Stimulated activated CD8-positive, alpha-beta memory T cell treated with anti-CD3 and anti-CD28 coated beads, Interleukin-15, amount 100 ng/mL, for 48 hours (primary cell): ENCODE measurements at regions not wholly inside any gene's neighbourhood (a gene's known extent, or its start where the extent isn't known, plus 50 kb on each side); places are given as distances from the start of the nearest gene placed in this dataset.

ENCODE experiments used
- DNase-seq, 2 donors: peaks; one replicate each; pipeline ENCODE4 v3.0.0-alpha.2; 2020; ENCODE audit warnings: low read depth in 2 of 2

DNA sequence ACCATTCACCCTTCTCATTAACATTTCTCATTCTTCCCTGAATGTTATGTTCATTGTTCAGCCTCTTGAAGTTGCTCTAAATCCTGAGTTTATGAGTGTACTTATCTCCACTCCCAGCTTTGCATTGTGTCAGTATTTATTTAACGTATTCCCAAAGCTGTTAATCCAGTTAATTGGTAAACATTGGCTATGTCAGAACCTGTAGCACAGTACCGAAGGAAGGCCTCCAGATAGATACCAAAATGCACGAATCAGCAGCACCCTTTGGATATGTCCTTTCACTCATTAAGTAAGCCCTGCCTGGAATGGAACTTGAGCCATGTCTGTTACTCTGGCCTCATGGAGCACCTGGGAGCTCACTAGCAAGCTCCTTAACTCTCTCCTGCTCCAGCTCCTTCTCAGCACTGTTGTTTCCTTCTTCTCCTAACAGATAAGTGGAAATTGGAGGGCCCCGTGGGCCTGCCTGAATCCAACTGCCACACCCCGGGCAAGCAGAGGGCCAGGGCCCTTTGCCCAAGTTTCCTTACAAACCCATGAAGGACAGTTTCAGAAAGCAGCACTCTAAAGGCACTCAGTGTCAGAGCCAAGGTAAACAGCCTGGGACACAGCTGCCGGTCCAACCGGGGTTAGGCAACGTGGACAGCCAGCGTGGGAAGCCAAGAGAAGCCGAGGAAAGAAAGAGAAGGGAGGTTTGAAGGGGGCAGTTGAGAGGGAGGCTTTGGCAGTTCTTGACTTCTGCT, 155.0 kb upstream of the SERP2 start:
- DNase-seq, result no peak

GRCh38 chr13:44219577-44220548, 153.8 kb upstream of the SERP2 start:
- no peak for DNase-seq

GRCh38 chr13:44220948-44221347, 152.7 kb upstream of the SERP2 start:
- DNase-seq, result no peak

GRCh38 chr13:44221657-44222056, 152.0 kb upstream of the SERP2 start:
- no peak for DNase-seq

DNA sequence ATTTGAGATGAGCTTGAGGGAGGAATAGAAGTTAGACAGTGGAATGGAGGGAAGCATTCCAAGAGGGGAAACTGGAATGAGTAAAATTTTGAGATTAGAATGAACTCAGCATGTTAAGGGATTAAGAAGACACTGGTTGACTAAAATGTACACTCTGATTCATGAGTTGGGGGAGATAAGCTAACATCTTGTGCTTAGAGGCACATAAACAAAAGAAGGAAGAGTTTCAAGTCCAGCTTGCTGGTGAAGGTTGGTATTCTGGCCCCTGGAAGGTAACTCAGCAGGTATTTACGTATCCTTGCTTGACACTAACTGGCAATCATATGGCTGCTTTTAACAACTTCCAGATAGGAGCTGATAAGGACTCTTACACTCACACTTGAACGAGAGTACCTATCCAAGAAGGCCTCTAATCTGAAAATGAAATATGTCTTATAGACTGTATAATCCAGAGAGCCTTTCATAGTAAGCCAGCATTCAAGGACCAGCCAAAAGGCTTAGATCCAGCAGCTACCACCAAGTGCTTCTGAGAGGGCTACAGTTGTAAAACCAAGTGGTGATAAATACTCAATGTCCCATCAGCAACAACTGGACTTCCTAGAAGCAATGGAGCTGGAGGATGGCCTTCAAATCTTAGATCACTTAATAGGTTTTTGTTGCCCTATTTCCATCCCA, 149.7 kb upstream of the SERP2 start:
- DNase-seq, result no peak

DNA sequence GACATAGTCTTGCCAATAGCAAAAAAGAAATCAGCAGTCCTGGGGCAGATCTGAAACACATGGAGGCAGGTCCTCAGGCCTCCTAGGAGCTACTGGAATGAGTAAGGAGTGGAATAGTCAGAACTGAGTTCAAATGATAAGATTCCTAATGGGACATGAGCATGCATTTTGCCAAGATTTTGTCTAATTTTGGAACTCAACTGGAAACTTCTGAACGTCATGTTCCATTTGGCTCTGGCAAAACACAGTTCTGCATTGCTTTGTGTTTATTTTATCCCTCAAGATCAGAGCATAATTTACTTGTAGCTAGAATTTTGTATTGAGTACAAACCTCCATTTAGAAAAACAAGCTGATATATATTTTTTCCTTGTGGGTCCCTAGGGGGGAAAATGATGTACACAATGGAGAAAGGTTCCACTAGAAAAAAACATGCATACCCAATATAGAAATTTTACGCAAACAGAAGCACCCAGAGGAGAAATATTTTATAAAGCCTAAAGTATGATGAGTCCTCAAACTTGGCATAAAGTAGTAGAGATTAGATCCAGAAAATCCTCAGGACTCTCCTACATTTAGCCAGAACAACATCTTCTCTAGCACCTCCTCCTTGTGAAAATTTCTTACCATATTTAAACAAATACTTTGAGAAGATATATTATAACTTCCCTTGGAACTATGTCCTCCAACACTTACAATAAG, 149.0 kb upstream of the SERP2 start:
- no peak for DNase-seq

- no peak for DNase-seq
These were observed 144.1 kb upstream of the SERP2 start for GRCh38 chr13:44229371-44230030.

DNA sequence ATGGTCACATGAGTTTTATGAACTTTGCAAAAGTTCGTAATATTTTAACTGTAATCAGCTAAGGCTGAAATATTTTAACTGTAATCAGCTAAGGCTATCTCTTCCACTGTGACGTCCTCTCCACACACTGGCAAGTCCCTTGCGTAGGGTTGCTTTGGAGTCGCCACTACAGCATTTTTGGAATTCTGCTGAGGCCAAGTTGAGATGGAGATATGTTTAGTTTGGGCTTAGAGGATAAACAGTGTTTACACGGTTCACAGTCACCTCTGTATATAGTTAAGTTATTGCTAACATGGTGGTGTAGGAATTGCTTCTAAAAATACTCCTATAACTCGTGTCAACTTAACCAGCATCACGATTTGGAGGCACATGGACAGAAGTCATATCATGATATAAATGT, 143.6 kb upstream of the SERP2 start:
- DNase-seq, result no peak

- no peak for DNase-seq
These were observed 142.9 kb upstream of the SERP2 start for GRCh38 chr13:44230736-44231135.

- no peak for DNase-seq
These were observed 141.7 kb upstream of the SERP2 start for GRCh38 chr13:44231786-44232516.

GRCh38 chr13:44232774-44233173, 140.8 kb upstream of the SERP2 start:
- DNase-seq, result no peak

DNA sequence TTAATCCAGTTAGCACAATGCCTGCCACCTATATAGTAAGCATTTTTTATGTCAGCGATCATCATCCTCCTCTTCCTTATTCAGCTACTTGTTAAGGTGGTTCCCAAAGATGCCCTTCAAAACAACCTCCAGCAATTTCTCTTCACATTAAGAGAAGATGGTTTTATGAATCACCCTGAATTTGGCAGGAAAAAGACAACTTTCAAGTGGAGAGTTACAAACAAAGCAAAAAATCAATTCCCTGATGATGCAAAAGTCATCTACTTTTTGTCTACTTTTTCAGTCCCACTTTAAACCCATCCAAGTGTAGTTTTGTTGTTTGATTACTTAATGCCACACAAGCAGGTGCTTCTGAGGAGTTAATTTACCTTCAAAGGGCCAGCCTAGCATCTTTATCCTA, 139.1 kb upstream of the SERP2 start:
- no peak for DNase-seq

- DNase-seq, result no peak
These were observed 137.3 kb upstream of the SERP2 start for GRCh38 chr13:44236370-44236769.

GRCh38 chr13:44236801-44237207, 136.8 kb upstream of the SERP2 start:
- no peak for DNase-seq

GRCh38 chr13:44237276-44237767, 136.3 kb upstream of the SERP2 start:
- DNase-seq, result no peak

DNA sequence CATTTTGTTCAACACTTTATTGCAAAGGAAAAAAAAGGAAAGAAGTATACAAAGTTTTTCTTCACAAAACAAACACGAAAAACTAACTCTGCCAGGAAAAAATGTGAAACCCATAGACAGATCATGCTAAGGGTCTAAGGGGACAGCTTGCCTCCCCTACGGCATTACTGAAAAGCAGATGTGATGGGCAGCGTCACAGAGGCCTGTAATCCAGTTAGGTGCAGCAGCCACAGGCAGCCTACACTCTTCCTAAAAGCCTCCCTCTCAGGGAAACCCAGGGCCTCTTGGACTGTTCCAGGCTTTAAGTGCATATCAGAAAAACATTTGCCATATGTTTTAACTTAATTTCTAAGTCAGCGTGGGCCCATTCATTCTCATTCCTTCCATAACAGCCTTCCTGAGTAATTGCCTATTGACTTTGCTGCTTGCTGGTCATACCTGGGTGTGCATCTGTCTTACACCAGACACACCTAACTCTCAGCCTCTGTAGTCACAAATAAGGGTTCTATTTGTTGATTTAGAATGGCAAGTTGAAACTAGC, 135.7 kb upstream of the SERP2 start:
- no peak for DNase-seq

- no peak for DNase-seq
These were observed 132.9 kb upstream of the SERP2 start for GRCh38 chr13:44240611-44241145.

DNA sequence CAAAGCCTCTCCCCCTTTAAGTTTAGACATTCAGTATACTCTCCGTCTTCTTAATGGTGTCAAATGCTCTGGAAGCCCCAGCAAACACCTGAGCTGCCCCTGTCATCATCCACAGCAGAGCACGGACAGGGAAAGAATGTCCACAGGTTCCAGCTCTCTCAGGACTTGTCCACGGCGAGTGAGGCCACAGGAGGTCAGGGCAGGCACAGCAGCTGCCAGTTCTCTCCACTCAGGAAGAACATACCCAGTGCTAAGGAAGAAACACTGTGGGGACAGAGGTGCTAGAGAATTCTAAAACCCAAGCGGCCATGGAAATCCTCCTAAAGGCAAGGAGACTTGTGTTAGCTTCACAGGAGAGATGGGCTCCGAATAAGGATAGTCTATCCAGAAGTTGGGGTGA, 132.0 kb upstream of the SERP2 start:
- DNase-seq, result no peak

- no peak for DNase-seq
These were observed 130.9 kb upstream of the SERP2 start for GRCh38 chr13:44242766-44243165.
